SKM-1 (cell line): ENCODE measurements at regions not wholly inside any gene's neighbourhood (a gene's known extent, or its start where the extent isn't known, plus 50 kb on each side); places are given as distances from the start of the nearest gene placed in this dataset.
"Not testable (repeated sequence)": the region's sequence is repeated elsewhere in the genome, so short reads cannot be mapped to it uniquely, and the experiment has no call there.

Experiments used
- DNase-seq: peaks from one replicate; lab custom pipeline; 2025; ENCODE audit not compliant: unreplicated experiment; lab: John Stamatoyannopoulos, UW

DNA sequence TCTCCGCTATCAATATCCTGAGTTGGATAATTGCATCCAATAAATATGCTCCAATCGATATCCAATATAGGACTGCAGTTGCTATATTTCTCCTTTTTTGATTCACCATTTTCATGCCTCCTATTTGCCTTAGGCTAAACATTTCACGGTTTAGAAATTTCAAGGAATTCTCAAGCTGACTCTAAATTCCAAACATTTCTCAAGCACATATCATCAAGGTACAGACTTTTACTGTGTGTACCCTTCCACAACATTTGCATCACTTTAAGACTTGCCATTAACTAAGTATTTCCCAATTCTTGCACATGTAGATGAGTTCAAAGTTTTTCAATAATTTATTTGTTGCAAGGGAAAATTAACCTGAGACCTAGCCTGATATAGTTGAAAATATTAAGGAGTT lies 795.2 kb upstream of the TMPRSS15 start:
- no peak for DNase-seq

DNA sequence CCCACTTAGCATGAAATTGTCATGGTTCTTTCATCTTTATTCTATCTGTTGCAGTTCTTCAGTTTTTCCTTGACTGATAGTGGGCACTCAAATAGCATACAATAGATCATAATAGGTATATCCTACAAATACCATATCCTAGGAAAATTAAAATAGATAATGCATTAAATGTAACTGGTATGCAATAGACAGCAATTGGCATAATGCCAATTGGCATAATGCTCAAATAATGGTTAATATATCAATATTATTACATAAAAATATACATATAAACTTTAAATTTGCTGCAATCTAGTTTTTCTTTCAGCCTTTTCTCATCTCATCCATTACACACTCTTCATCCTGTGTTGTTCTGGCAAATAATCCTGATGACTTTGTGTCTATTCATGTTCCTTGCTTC lies 814.6 kb upstream of the TMPRSS15 start:
- no peak for DNase-seq

DNA sequence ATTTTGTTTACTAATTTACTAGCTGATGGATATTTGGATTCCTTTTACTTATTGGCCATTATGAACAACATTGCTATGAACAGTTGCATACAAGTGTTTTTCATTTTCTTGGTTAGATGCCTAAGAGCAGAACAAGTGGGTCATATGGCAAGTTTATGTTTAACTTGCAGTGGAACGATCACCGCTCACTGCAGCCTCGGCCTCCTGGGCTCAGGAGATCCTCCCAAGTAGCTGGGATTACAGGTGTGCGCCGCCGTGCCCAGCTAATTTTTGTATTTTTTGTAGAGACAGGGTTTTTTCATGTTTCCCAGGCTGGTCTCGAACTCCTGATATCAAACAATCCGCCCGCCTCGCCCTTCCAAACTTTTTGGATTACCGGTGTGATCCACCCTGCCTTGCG lies 820.5 kb upstream of the TMPRSS15 start:
- DNase-seq = no peak

DNA sequence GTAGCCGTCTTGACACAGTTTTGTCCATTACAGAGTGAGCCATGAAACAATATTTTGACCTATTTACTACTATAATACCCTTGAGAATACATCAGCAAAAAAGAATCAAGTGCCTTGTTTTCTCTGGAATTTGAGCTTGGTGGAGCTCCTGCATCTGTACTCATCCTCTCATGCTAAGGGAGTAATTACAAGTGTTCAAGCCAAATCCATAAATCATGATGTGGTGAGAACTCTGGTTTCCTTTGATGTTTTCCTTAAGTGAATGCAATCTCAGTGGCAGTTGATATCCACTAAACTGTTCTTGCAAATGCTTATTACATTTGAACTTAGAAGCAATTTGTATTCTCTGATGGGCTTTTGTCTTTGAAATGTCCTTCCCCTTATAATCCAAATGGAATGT lies 824.6 kb upstream of the TMPRSS15 start:
- DNase-seq = no peak

DNA sequence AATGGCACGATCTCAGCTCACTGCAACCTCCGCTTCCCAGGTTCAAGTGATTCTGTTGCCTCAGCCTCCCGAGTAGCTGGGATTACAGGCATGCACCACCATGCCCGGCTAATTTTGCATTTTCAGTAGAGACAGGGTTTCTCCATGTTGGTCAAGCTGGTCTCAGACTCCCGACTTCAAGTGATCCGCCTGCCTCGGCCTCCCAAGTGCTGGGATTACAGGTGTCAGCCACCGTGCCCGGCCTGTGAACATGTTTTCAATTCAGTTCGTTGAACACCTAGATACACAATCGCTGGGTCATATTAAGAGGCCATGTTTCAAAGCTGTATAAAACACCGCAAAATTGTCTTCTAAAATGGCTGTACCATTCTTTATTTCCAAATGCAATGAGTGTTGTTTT lies 830.3 kb upstream of the TMPRSS15 start:
- DNase-seq = not testable (repeated sequence)

DNA sequence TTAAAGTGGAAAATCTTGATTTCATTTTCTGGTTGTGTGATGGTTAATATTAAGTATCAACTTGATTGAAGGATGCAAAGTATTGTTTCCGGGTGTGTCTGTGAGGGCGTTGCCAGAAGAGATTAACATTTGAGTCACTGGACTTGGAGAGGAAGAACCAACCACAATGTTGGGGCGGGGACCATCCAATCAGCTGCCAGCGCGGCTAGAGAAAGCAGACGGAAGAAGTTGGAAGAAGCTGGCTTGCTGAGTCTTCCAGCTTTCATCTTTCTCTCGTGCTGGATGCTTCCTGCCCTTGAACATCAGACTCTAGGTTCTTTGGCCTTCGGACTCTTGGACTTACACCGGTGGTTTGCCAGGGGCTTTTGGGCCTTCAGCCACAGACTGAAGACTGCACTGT lies 832.6 kb upstream of the TMPRSS15 start:
- DNase-seq = no peak

DNA sequence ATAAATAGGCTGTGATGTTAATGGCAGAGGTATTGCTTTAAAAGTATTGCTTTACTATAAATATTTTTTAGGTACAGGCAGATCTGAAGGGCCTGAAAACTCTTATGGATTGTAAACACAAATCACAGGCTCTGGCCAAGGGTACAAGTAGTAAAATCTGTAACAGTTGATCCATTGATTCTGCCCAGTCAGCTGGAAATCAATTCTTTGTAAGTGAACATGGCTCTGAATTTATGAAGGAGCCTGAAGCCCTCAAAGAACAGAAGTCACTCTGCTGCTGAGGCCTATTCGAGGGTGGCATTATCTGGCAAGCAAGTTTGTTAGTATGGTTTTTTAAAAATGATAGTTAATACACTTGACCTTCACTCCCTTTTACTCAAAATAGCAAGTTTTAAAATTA lies 834.0 kb upstream of the TMPRSS15 start:
- DNase-seq = no peak

DNA sequence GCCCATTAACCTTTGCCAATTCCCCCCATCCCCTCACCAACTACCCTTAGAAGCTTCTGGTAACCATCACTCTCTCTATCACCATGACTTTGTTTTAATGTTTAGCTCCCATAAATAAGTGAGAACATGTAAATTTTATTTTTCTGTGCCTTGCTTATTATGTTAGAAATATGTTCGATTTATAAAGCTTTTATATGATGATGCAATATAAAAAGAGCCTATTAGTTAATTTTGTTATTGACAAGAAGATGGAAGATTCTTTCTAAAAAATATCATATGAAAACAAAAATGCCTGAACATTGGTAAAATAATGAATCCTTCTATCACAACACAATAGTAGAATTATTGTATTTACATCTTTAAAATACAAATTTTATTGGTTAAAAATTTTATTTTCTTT lies 836.1 kb upstream of the TMPRSS15 start:
- DNase-seq = no peak

DNA sequence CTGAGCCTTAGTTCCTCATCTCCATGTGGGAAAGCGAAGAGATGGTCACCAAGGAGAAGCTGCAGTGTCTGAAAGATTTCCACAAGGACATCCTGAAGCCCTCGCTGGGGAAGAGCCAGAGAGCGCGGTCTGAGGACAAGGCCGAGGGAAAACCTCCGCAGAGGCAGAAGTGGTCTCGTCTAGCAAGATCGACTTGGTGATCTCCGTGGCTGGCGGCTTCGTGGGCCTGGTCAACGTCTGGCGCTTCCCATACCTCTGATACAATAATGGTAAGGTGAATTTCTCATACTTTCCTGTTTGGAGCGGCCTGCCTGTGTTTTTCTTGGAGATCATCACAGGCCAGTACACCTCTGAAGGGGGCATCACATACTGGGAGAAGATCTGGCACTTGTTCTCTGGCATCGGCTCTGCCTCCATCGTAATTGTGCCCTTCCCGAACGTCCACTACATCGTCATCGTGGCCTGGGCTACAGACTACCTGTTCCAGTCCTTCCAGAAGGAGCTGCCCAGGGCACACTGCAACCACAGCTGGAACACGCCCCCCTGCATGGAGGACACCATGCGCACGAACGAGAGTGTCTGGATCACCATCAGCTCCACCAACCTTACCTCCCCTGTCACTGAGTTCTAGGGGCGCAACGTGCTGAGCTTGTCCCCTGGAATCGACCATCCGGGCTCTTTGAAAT lies 841.1 kb upstream of the TMPRSS15 start:
- DNase-seq = no peak

DNA sequence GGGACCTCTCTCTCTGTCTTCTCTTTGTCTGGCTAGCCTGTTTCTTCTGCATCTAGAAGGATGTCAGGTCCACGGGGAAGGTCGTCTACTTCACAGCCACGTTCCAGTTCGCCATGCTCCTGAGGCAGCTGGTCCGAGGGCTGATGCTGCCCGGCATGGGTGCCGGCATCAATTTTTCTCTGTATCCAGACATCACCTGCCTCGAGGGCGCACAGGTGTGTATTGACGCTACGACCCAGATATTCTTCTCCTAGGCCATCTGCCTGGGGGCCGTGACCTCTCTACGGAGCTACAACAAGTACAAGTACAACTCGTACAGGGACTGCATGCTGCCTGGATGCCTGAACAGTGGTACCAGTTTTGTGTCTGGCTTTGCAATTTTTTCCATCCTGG lies 841.6 kb upstream of the TMPRSS15 start:
- DNase-seq = no peak

DNA sequence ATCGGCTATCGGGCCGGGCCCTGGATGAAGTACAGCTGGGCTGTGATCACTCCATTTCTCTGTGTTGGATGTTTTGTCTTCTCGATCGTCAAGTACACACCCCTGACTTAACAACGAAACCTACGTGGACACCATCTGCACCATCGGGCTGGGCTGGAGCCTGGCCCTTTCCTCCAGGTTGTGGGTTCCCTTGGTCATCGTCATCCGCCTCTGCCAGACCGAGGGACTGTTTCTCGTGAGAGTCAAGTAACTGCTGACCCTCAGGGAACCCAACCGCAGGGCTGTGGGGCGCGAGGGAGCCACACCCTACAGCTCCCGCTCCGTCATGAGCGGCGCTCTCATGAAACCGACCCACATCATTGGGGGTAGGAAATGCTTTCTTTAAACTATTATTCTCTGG lies 842.4 kb upstream of the TMPRSS15 start:
- DNase-seq = no peak

DNA sequence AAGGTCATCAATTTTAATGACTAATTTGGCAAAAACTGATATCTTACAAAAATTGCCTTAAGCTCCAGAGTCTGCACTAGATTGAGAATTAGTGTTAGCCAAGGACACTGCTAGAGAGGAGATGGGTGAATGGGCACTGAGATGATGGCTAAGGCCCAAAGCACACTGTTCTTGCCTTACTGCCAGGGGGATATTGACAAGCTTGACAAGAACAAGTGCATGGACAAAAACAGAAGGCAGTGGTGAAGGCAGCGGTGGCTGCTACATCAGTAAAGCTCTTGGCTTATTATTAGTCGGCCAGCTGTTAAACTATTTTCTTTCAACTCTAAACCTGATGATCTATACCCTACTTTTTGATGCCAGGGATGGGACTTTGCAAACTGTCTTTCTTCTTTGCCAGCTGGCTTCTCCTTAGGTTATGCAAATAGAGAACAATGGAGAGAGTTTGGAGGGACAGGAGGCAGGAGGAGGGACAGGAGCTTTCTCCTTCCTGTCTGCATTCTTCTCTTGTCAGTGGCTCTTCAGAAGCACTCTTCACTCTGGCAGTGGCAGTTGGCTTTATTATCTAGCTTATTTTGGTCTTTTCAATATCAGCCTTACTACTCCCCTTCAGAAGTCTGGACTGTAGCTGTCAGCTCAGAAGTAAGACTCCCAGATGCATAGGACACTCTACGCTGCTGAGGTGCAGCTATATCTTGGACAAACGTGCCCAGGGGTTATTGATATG lies 853.5 kb upstream of the TMPRSS15 start:
- DNase-seq = no peak

DNA sequence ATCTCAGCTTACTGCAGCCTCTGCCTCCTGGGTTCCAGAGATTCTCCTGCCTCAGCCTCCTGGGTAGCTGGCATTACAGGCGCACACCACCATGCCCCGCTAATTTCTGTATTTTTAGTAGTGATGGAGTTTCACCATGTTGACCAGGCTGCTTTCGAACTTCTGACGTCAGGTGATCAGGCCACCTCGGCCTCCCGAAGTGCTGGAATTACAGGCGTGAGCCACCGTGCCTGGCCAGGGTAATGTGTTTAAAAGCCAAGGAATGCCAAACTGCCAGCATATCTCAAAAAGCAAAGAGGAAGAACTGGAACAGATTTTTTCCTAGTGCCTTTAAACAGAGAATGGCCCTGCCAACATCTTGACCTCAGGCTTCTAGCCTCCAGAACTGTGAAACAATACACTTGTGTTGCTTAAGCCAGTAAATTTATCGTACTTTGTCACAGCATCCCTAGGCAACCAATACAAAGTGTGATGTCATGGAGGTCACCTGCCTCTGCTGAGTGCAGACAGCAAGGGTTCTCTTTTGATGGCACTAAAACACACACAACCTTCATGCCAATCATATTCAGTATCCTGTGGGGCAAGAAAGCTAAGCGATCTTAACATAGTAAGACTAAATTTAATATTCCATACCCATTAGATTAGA lies 858.3 kb upstream of the TMPRSS15 start:
- DNase-seq = no peak

DNA sequence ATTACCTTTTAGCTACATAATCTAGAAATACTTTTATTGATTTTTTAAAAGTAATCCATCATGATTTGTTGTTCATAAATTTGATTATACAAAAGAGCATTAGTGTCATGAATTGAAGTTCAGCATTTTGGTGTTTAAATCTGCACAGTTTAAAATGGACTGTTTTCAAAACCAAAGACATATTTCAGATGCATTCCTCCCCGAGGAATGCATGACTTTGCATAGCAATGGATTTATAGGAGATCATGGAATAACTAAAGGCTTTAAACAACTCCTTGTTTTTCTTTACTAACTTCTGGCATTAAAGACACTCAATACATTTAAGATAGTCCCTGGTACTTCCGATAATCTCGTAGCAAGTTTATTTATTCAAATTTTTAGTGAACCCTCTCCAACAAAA lies 863.1 kb upstream of the TMPRSS15 start:
- no peak for DNase-seq

DNA sequence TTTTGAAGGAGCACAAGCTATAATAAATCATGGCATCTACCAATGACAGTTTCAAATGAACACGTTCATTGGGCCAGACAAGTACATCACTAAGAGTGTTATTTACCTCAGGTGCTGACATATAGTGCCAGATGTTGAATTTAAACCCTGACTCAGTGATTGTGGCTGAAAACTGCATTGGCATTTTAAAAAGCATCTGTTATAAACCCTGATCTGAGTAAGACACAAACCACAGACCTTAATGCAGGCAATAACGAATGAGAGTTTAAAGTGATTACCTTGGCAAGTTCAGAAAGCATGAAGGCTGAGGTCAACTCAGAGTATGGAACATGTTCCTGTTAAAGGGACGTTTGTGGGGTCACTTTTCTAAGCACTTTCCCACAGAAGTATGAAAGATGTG lies 865.1 kb upstream of the TMPRSS15 start:
- no peak for DNase-seq

DNA sequence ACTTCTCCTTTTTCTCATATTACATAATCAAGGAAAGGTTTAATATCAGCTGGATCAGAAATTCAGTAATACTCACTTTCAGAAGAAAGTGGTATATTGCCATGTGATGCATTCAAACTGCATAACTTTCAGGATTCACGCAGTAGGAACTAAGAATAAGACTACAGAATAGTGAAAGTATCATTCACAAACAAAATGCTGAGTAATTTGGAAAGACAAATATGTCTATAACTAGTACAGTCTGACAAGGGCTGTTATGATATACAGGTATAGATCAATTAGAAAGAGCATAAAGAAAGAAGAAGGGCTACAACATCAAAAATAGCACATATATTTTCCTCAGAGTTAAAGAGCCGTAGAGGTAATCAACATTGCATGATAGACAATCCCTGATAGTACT lies 871.5 kb upstream of the TMPRSS15 start:
- no peak for DNase-seq

DNA sequence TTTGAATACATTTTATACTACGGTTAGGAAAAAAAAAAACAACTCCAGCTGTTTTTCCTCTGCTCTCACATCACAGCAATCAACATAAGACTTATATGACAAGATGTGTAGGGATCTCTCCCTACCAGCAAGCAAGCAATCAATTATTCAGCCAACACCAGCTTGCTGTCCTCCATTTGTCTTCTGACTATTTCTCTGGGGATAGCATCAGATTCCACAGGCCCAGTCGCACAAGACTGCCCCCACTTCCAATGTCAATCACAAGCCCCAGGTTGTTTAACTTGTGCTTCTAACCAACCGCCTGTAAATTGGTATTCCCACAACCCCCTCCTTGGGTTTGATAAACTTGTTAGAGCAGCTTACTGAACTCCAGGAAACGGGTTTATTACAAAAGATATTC lies 873.1 kb upstream of the TMPRSS15 start:
- no peak for DNase-seq

DNA sequence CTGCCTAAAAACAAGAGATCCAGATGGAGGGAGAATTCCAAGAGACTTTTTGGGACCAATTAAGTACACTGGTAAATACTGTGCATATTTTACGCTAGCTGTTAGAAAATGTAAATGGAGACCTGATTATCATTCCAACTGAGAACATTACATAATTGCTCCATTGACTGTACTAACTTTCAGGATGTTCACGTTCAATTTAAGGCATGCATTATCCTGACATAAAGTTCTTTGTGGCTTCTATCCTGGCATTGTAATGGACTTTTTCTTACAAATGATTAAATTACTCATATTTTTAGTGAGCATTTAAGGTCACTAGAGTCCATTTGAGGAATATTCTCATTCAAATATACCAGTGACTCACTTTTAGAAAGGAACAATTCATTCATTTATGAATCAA lies 883.3 kb upstream of the TMPRSS15 start:
- no peak for DNase-seq

DNA sequence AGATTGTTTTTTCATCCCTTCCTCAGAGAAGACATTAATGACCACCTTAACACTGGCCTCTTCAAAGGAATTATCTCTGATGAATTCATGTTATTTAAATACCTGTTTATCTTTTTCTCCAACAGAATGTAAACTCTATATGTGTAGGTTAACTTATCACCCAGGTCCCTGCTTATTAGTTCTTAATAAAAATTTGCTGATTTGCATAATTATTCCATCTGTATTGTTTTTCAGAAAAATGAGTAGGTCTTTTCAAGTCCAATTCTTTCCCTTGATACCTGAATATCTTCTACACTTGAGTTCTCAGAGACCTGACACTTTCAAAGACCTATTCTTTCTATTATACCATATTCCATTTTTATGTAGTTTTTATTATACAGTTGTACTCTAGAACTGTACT lies 886.7 kb upstream of the TMPRSS15 start:
- DNase-seq = no peak

DNA sequence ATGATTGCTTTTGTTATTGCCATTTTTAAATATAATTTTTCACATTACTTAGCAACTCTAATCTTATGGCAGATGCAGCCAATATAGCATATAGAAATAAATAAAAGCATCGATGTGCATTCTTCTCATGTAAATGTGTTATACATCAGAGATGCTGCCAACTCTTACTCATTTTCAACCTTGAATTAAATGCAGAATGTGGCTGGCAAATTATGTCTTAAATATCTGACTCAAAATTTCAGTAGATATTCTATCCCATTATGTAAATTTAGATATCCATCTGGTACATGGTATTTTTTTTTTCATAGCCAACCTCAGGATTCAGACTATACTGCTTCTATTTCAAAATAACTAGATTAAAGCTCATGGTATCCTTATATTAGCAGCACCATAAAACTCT lies 916.7 kb upstream of the TMPRSS15 start:
- no peak for DNase-seq

DNA sequence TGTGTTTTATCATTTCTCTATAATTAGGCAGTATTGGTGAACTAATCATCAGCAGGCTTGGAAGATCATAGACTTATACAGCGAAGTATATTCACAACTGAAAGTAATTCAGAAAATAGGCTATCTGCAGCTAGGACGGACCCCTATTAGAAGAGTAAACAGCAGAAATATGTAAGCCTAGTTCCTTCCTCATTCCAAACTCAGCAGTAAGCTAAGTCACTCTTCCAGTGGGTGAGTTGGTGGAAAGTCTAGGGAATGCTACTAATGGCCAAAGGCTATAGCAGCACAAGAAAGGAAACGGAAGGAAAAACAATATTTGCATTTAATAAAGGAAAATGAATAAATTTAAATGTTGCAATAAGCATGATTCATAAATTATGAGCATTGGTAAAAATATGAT lies 918.1 kb upstream of the TMPRSS15 start:
- no peak for DNase-seq

DNA sequence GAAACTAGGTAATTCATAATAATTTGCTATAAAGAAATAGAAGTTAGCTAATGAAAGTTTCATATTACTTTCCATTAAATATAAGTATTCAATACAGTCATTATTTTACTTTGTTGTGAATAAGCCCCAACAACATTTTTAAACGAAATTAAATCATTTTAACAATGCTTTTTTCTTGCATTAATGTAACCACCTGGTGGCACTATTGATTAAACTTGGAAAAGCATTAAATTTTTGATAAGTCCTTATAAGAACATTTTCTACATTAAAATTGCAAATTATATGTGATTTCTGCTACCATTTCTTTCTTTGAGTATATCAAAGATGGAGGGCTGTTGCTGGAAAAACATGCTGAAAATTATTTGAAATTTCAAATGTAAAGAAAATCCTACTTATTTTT lies 918.8 kb upstream of the TMPRSS15 start:
- no peak for DNase-seq
